ENCODE measurements at regions not wholly inside any gene's neighbourhood (a gene's known extent, or its start where the extent isn't known, plus 50 kb on each side); places are given as distances from the start of the nearest gene placed in this dataset.
"Not testable (repeated sequence)": the region's sequence is repeated elsewhere in the genome, so short reads cannot be mapped to it uniquely, and the experiment has no call there.

DNA sequence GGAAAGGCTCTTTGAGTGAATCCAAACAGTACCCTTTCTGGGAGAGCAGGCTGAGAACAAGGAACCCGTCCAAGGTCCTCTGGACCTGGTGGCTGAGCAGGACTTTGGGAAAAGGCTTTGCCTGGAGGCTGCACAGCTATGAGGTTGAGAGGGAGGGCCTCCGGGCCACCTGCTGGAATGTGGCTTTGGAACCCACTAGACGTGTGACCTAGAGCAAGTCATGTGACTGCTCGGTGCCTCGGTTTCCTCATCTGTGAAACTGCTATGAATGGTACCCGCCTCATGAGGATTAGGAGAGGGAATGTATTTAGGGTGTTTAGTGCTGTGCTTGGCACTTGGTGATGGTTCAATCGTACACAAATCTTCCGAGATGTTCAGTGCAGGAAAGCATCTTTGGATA, 50.4 kb downstream of the HAPSTR1 start:
- in situ Hi-C loops (cut with MboI; ENCODE audit: low pct_unique_long_range_greater_than_20kb, low sequenced_read_pairs), result loop anchor here (25.0 kb wide), 1 partner anchor 480 kb away; the partner anchor contains the start of gene ABAT
- no peak for DNase-seq

GRCh38 chr16:9144106-9144505, 52.7 kb downstream of the HAPSTR1 start:
- in situ Hi-C loops (cut with MboI; ENCODE audit: low pct_unique_long_range_greater_than_20kb, low sequenced_read_pairs), result loop anchor here (25.0 kb wide), 1 partner anchor 482 kb away; the partner anchor contains the start of gene ABAT
- no peak for DNase-seq

DNA sequence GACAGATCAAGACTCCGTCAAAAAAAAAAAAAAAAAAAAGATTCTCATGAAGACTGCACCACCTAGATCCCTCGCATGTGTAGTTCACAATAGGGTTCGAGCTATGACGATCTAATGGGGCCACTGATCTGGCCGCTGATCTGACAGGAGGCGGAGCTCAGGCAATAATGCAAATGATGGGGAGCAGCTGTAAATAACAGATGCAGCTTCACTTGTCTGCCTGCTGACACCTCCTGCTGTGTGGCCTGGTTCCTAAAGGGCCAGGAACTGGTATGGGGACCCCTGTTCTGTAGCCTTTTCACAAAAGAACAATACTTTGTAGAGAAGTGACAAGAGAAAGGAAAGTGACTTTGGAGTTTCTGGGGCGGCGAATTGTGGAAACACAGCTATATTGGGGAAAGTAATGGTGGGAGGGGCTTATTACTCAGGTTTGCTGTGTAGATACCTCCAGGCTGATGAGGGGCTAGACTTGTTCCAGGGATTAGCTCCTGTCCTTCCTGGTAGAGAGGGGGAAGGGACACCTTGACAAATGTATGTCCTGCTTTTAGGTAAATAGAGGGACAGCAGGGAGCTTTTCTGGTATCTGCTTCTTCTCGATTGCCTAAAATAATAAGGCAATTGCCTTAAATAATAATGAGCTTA, 57.1 kb downstream of the HAPSTR1 start:
- no peak for DNase-seq
- in situ Hi-C loops (cut with MboI; ENCODE audit: low pct_unique_long_range_greater_than_20kb, low sequenced_read_pairs), result loop anchor here (25.0 kb wide), 1 partner anchor 486 kb away; the partner anchor contains the start of gene ABAT

DNA sequence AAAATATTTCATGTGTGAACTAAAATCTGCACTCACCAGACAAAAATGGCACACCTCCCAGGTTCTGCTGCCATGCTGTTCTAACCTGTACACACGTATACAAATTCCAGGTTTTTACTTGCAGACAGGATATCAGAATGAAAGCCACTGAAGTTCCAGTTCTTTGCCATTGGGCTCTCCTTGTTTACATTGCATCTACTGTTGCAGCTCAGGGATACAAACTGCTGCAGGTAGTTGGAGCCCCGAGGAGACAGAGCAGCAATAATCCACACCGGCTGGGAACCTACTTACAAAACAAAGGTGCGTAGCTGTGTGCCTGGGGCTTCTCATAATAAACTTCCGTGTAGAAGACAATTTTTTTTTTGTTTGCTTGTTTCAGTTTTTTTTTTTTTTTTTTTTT, 59.6 kb downstream of the HAPSTR1 start:
- in situ Hi-C loops (cut with MboI; ENCODE audit: low pct_unique_long_range_greater_than_20kb, low sequenced_read_pairs), result no loop called here
- no peak for DNase-seq

DNA sequence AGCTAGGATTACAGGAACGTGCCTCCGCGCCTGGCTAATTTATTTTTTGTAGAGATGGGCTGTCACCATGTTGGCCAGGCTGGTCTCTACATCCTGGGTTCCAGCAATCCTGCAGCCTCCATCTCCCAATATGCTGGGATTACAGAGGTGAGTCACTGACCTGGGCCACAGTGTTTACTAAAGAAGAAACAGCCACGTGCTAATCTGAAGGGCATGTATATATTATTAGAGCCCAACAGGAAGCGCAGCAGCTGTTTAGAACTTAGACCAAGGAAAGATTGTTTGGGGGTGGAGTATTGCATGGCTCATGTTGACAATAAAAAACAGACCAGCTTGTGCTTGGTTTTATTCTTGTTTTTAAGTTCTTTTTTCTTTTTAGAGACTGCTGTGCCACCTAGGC, 60.2 kb downstream of the HAPSTR1 start:
- no peak for DNase-seq
- in situ Hi-C loops (cut with MboI; ENCODE audit: low pct_unique_long_range_greater_than_20kb, low sequenced_read_pairs), result no loop called here

DNA sequence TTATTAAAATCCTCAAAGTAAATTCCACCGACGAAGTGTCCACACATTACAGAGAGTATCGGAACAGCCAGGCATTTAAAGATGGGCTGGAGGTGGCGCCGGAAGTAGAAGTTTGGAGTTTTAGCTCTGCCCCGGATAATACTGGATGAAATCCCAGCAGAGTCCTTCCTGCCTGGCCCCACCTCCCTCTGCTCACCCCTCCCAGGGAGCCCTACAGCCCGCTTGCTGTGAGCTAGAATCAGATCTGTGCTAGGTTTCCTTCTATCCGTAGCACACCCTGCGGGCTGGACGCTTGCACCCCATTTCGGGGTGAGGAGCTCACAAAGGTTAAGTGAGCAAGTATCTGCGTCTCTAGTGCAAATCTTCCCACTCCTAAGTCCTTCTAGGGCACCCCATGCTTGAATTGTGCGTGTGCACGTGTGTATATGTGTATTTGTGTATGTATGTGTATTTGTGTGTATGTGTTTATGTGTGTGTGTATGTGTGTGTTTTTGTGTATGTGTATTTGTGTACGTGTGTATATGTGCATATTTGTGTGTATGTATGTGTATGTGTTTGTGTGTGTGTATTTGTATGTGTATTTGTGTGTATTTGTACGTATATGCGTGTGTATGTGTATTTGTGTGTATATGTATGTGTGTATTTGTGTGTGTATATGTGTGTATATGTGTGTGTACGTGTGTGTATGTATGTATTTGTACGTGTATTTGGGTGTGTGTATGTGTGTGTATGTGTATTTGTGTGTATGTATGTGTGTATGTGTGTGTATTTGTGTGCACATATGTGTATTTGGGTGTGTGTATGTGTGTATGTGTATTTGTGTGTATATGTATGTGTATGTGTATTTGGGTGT, 61.4 kb downstream of the HAPSTR1 start:
- in situ Hi-C loops (cut with MboI; ENCODE audit: low pct_unique_long_range_greater_than_20kb, low sequenced_read_pairs), result no loop called here
- DNase-seq, result no peak

GRCh38 chr16:9153502-9153864, 62.0 kb downstream of the HAPSTR1 start:
- in situ Hi-C loops (cut with MboI; ENCODE audit: low pct_unique_long_range_greater_than_20kb, low sequenced_read_pairs), result no loop called here
- DNase-seq, result no peak

DNA sequence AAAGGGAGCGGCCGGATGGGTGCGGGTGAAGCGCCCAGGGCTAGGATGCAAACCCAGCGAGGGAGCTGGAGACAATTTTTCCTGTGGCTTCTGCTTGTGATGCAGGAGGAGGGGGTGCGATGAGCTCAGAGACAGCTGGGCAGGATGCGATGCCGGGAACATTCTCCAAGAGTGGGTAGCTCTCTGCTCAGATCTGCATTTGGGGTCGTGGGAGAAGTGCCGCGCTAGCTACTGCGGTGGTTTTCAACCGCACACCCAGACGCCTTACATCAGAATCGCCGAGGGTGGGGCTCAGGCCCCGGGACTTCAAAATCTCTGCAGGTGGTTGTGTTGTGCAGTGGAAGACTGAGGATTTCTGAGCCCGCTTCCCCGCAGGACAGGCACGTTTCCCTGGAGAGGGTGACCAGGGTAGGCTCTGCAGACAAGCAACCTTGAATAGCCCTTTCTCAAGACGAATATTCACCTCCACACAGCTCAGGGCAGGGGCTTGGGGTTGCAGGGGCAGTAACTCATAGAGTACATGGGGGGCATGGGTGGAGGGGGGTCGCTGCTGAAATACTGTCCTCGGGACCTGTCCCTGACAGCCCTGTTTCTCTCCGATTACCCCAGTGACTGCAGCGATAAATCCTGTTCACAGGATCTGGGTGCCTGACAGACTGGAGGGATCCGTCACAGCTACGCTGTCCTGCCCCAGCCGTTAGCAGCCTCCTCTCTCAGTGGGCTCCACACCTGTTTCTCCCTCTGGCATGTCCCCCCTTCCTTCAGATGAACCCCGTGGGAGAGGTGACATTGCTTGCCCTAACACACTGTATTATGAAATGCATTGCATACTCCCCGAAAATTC, 63.3 kb downstream of the HAPSTR1 start:
- in situ Hi-C loops (cut with MboI; ENCODE audit: low pct_unique_long_range_greater_than_20kb, low sequenced_read_pairs), result no loop called here
- no peak for DNase-seq

DNA sequence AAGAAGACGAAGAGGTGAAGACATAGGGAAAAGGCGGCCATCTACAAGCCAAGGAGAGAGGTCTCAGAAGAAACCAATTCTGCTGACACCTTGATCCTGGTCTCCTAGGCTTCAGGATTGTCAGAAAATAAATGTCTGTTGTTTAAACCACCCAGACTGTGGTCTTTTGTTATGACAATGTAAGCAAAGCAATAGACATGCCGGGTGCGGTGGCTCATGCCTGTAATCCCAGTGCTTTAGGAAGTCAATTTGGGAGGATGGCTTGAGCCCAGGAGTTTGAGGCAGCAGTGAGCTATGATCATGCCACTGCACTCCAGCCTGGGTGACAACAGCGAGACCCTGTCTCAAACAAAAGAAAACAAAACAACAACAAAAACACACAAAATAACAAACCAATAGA, 64.4 kb downstream of the HAPSTR1 start:
- no peak for DNase-seq
- in situ Hi-C loops (cut with MboI; ENCODE audit: low pct_unique_long_range_greater_than_20kb, low sequenced_read_pairs), result no loop called here

DNA sequence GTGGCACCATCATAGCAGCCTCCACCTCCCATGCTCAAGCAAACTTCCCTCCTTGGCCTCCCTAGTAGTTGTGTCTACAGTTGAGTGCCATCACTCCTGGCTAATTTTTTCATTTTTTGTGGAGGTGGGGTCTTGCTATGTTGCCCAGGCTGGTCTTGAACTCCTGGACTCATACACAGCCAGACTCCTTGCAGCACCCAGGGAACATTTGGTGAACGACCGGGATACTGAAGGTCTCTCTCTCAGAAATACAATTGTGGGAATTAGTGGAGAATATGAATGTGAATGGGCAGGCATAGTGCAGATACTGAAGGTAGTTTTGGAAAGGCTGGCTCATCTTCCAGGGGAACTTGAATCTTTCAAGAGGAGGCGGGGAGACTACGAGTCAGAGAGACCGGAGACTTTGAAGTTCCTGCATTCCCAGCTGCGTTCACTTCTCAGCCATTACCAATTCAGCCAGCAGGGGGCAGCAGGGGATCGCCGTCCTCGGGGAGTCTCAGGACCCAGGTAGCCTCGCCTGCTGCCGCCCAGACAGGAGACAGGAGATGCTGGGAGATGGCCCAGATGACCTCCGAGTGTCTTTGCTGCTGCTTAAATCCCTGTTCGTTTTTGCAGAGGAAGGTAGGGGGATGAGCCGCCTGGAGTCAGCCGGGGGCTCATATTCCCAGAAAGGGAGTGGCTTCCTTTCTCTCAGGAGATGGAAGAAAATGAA, 68.6 kb downstream of the HAPSTR1 start:
- peak; percentile 60 for DNase-seq
- in situ Hi-C loops (cut with MboI; ENCODE audit: low pct_unique_long_range_greater_than_20kb, low sequenced_read_pairs), result no loop called here

DNA sequence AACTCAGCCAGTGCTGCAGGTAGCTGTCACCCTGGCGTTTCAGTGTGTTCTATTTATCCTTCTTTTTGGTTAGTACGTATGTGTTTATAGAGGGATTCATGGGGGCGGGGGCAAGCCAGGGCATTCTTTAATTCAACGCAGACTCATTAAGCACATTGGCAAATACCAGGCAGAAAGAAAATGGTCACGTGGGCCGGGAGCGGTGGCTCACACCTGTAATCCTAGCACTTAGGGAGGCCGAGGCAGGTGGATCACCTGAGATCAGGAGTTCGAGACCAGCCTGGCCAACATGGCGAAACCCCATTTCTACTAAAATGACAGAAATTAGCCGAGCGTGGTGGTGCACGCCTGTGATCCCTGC, 69.1 kb downstream of the HAPSTR1 start:
- in situ Hi-C loops (cut with MboI; ENCODE audit: low pct_unique_long_range_greater_than_20kb, low sequenced_read_pairs), result no loop called here

DNA sequence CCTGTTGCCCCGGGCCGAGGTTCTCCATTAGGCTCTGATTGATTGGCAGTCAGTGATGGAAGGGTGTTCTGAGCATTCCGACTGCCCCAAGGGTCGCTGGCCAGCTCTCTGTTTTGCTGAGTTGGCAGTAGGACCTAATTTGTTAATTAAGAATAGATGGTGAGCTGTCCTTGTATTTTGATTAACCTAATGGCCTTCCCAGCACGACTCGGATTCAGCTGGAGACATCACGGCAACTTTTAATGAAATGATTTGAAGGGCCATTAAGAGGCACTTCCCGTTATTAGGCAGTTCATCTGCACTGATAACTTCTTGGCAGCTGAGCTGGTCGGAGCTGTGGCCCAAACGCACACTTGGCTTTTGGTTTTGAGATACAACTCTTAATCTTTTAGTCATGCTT, 74.2 kb downstream of the HAPSTR1 start:
- in situ Hi-C loops (cut with MboI; ENCODE audit: low pct_unique_long_range_greater_than_20kb, low sequenced_read_pairs), result no loop called here
- DNase-seq, result no peak

More for the DNA sequence above, 69.1 kb downstream of the HAPSTR1 start:
- no peak for DNase-seq

GRCh38 chr16:9166326-9166993, 75.0 kb downstream of the HAPSTR1 start:
- DNase-seq; in situ Hi-C loops (cut with MboI; ENCODE audit: low pct_unique_long_range_greater_than_20kb, low sequenced_read_pairs): not testable (repeated sequence)

GRCh38 chr16:9169094-9169493, 77.7 kb downstream of the HAPSTR1 start:
- DNase-seq, result no peak
- in situ Hi-C loops (cut with MboI; ENCODE audit: low pct_unique_long_range_greater_than_20kb, low sequenced_read_pairs), result no loop called here

GRCh38 chr16:9170470-9170869, 79.0 kb downstream of the HAPSTR1 start:
- DNase-seq, result no peak
- in situ Hi-C loops (cut with MboI; ENCODE audit: low pct_unique_long_range_greater_than_20kb, low sequenced_read_pairs), result no loop called here

GRCh38 chr16:9176547-9177418, 85.3 kb downstream of the HAPSTR1 start:
- in situ Hi-C loops (cut with MboI; ENCODE audit: low pct_unique_long_range_greater_than_20kb, low sequenced_read_pairs), result no loop called here
- DNase-seq, result no peak

GRCh38 chr16:9177861-9178260, 86.4 kb downstream of the HAPSTR1 start:
- in situ Hi-C loops (cut with MboI; ENCODE audit: low pct_unique_long_range_greater_than_20kb, low sequenced_read_pairs), result no loop called here
- no peak for DNase-seq
